Muscle of leg (tissue), 3 donors: ENCODE measurements at regions not wholly inside any gene's neighbourhood (a gene's known extent, or its start where the extent isn't known, plus 50 kb on each side); places are given as distances from the start of the nearest gene placed in this dataset.

Source experiments
- DNase-seq: peaks from one replicate; pipeline ENCODE4 v3.0.0; 2013
- H3K27ac ChIP-seq: one replicate; pipeline ENCODE4 v1.5.1; 2013; ENCODE audit warnings: mild to moderate bottlenecking, low read length, control low read depth
- H3K27me3 ChIP-seq: one replicate; pipeline ENCODE4 v1.6.1; 2013; ENCODE audit warnings: low read length; ENCODE audit not compliant: control insufficient read depth, insufficient read depth
- H3K36me3 ChIP-seq: one replicate; pipeline ENCODE4 v1.6.1; 2013; ENCODE audit warnings: low read length; ENCODE audit not compliant: control insufficient read depth, insufficient read depth
- H3K4me1 ChIP-seq: one replicate; pipeline ENCODE4 v1.6.1; 2013; ENCODE audit warnings: low read length; ENCODE audit not compliant: control insufficient read depth, insufficient read depth
- H3K4me3 ChIP-seq: one replicate; pipeline ENCODE4 v1.5.1; 2013; ENCODE audit warnings: low read length, control low read depth
- H3K9me3 ChIP-seq: replicated peaks from 2 replicates; pipeline ENCODE4 v1.6.1; 2013; ENCODE audit warnings: low read depth, low read length; ENCODE audit not compliant: control insufficient read depth
- WGBS: methylation state at CpG from one replicate; pipeline ENCODE4 v1.1.5; 2013; ENCODE audit warnings: missing lambda C conversion rate; ENCODE audit not compliant: insufficient coverage; 5-methylcytosine and 5-hydroxymethylcytosine counted together

GRCh38 chr2:158006961-158007719 is 94.5 kb upstream of the UPP2 start:
- no peak for DNase-seq
- 83% methylated on average over 8 of the region's 9 CpGs for WGBS
- no peaks in the 10 kb centered on the region for H3K9me3 ChIP-seq
- no peaks in the 10 kb centered on the region for H3K36me3 ChIP-seq
- peaks cover 3% of the 10 kb centered on the region for H3K4me1 ChIP-seq
- no peak overlapping the region for H3K4me3 ChIP-seq
- H3K27ac ChIP-seq, result no peak overlapping the region
- no peaks in the 10 kb centered on the region for H3K27me3 ChIP-seq

DNA sequence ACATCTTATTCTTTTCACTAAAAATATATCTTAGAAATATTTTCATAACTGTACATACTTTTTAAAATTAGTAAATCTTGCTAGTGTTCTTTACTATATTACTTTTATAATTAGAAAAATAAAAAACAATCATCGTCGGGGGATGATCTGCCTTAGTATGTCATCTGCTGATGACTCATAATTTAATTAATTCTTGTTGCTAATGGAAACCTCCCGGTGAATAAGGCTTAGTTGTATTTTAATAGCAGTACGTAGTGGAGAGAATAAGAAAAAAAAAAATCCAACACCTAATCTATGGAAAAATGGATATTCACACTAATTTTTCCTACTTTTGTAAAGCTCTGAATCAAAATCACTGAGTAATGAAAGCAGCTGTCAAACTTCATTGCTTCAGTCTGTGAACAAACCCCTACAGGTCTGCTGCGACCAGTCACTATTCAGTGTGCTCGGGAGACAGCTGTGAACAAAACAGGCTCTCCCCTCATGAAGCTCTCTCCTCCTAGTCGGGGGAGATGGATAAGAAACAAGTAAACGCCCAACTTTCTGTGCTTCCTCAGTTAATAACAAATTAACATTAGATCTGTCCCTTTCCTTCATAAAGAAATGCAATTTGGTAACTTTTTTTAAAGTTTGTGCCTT is 97.4 kb upstream of the UPP2 start:
- no peaks in the 10 kb centered on the region for H3K9me3 ChIP-seq
- DNase-seq, result no peak

DNA sequence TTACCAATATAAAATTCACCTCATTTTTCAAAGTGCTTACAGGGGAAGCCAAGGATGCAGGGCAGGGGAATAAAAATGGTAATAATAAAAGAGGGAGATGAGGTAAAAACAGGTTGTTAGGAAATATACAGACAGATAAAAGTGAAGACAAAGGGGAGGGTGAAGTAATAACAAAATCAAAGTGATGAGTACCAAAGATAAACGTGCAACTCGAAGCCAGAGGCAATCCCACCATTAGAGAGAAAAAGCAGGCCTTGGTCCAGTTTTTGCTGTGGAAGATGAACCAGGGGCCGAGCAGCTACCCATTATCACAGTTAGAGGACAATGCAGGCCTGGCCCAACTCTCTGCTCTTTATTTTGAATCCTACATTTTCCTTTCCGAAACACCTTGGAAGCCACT is 99.6 kb upstream of the UPP2 start:
- no peaks in the 10 kb centered on the region for H3K27me3 ChIP-seq
- no peak overlapping the region for H3K4me3 ChIP-seq
- H3K36me3 ChIP-seq, result no peaks in the 10 kb centered on the region
- 100% methylated on average over 1 of the region's 4 CpGs for WGBS
- no peaks in the 10 kb centered on the region for H3K4me1 ChIP-seq
- no peaks in the 10 kb centered on the region for H3K9me3 ChIP-seq
- DNase-seq, result no peak
- H3K27ac ChIP-seq, result no peak overlapping the region

More for the DNA sequence above, 97.4 kb upstream of the UPP2 start:
- Histone ChIP-seq H3K27ac (no peak overlapping the region), H3K4me1 (no peaks in the 10 kb centered on the region), H3K4me3 (no peak overlapping the region), H3K27me3 (no peaks in the 10 kb centered on the region), H3K36me3 (no peaks in the 10 kb centered on the region)
- WGBS, result no CpG with 5 or more reads among the region's 8 CpGs

GRCh38 chr2:157996799-157997198 is 104.9 kb upstream of the UPP2 start:
- H3K27ac ChIP-seq, result no peak overlapping the region
- H3K9me3 ChIP-seq, result no peaks in the 10 kb centered on the region
- DNase-seq, result no peak
- H3K4me3 ChIP-seq, result no peak overlapping the region
- H3K36me3 ChIP-seq, result no peaks in the 10 kb centered on the region
- H3K27me3 ChIP-seq, result no peaks in the 10 kb centered on the region
- WGBS, result no CpG with 5 or more reads among the region's 1 CpG
- no peaks in the 10 kb centered on the region for H3K4me1 ChIP-seq

- Histone ChIP-seq H3K27ac (no peak overlapping the region), H3K4me1 (no peaks in the 10 kb centered on the region), H3K4me3 (no peak overlapping the region), H3K36me3 (no peaks in the 10 kb centered on the region), H3K27me3 (no peaks in the 10 kb centered on the region), H3K9me3 (no peaks in the 10 kb centered on the region)
- WGBS, result no CpG with 5 or more reads among the region's 1 CpG
- DNase-seq, result no peak
Observed at GRCh38 chr2:157995117-157995516, 106.6 kb upstream of the UPP2 start.

DNA sequence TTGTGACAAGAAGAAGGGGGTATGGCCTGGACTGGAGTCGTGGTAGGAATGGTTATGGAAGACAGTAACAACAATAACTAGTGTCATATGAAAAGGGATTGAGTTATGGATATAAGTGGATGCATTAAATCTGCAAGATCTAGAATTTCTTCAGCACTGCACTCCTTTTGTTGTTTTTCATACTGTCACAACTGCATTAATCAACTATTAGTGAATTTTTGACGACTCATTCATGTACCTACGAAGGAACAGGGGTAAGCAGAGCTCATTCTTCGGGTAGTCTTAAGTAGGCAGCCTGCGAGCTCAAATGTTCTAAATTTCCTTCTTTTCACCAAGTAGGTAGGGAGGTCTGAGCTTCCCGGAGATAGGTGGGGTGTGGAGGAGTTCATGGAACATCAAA is 109.7 kb upstream of the UPP2 start:
- WGBS, result 90% methylated on average over 3 of the region's 6 CpGs

GRCh38 chr2:157990173-157990572 is 111.5 kb upstream of the UPP2 start:
- Histone ChIP-seq H3K36me3 (no peaks in the 10 kb centered on the region), H3K9me3 (no peaks in the 10 kb centered on the region), H3K27ac (no peak overlapping the region), H3K4me3 (no peak overlapping the region), H3K27me3 (no peaks in the 10 kb centered on the region), H3K4me1 (no peaks in the 10 kb centered on the region)
- no peak for DNase-seq
- no CpG with 5 or more reads among the region's 5 CpGs for WGBS

More for the DNA sequence above, 109.7 kb upstream of the UPP2 start:
- H3K9me3 ChIP-seq, result no peaks in the 10 kb centered on the region
- H3K4me3 ChIP-seq, result no peak overlapping the region
- no peaks in the 10 kb centered on the region for H3K36me3 ChIP-seq
- H3K4me1 ChIP-seq, result no peaks in the 10 kb centered on the region
- no peak for DNase-seq
- no peaks in the 10 kb centered on the region for H3K27me3 ChIP-seq
- no peak overlapping the region for H3K27ac ChIP-seq

GRCh38 chr2:157989227-157989626 is 112.4 kb upstream of the UPP2 start:
- H3K9me3 ChIP-seq, result no peaks in the 10 kb centered on the region
- DNase-seq, result no peak
- no peaks in the 10 kb centered on the region for H3K27me3 ChIP-seq
- no peaks in the 10 kb centered on the region for H3K36me3 ChIP-seq
- H3K4me3 ChIP-seq, result no peak overlapping the region
- no peaks in the 10 kb centered on the region for H3K4me1 ChIP-seq
- H3K27ac ChIP-seq, result no peak overlapping the region
- WGBS, result no CpG with 5 or more reads among the region's 5 CpGs

- Histone ChIP-seq H3K27me3 (no peaks in the 10 kb centered on the region), H3K4me1 (no peaks in the 10 kb centered on the region), H3K36me3 (no peaks in the 10 kb centered on the region), H3K27ac (no peak overlapping the region), H3K4me3 (no peak overlapping the region), H3K9me3 (no peaks in the 10 kb centered on the region)
- no peak for DNase-seq
Observed at GRCh38 chr2:157986761-157987160, 110.6 kb upstream of the ACVR1 start.

GRCh38 chr2:157984866-157985265 is 108.7 kb upstream of the ACVR1 start:
- Histone ChIP-seq H3K4me1 (no peaks in the 10 kb centered on the region), H3K36me3 (no peaks in the 10 kb centered on the region), H3K27me3 (no peaks in the 10 kb centered on the region), H3K9me3 (peaks cover 2% of the 10 kb centered on the region), H3K4me3 (no peak overlapping the region), H3K27ac (no peak overlapping the region)
- DNase-seq, result no peak
